ENCODE measurements at regions not wholly inside any gene's neighbourhood (a gene's known extent, or its start where the extent isn't known, plus 50 kb on each side); places are given as distances from the start of the nearest gene placed in this dataset.

GRCh38 chr2:212854771-212855170, 296.6 kb downstream of the IKZF2 start:
- DNase-seq (ENCODE audit: low spot score) (no peak), ATAC-seq (ENCODE audit: low FRiP score) (no peak)
- TF ChIP-seq, protein P1, sequence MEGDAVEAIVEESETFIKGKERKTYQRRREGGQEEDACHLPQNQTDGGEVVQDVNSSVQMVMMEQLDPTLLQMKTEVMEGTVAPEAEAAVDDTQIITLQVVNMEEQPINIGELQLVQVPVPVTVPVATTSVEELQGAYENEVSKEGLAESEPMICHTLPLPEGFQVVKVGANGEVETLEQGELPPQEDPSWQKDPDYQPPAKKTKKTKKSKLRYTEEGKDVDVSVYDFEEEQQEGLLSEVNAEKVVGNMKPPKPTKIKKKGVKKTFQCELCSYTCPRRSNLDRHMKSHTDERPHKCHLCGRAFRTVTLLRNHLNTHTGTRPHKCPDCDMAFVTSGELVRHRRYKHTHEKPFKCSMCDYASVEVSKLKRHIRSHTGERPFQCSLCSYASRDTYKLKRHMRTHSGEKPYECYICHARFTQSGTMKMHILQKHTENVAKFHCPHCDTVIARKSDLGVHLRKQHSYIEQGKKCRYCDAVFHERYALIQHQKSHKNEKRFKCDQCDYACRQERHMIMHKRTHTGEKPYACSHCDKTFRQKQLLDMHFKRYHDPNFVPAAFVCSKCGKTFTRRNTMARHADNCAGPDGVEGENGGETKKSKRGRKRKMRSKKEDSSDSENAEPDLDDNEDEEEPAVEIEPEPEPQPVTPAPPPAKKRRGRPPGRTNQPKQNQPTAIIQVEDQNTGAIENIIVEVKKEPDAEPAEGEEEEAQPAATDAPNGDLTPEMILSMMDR (IDR thresholded peaks at IDR 0.05) = no peak

GRCh38 chr2:212854116-212854515, 297.3 kb downstream of the IKZF2 start:
- TF ChIP-seq, protein P1 (IDR thresholded peaks at IDR 0.05) = no peak
- ATAC-seq (ENCODE audit: low FRiP score) (no peak), DNase-seq (ENCODE audit: low spot score) (no peak)

- TF ChIP-seq, protein P1 (IDR thresholded peaks at IDR 0.05) = no peak
- ATAC-seq (ENCODE audit: low FRiP score) (no peak), DNase-seq (ENCODE audit: low spot score) (no peak)
Observed at GRCh38 chr2:212845941-212846340, 305.5 kb downstream of the IKZF2 start.

GRCh38 chr2:212843409-212844199, 305.0 kb upstream of the ERBB4 start:
- ATAC-seq (ENCODE audit: low FRiP score) = no peak
- DNase-seq (ENCODE audit: low spot score) = no peak
- TF ChIP-seq, protein P1 (IDR thresholded peaks at IDR 0.05) = no peak

GRCh38 chr2:212842544-212843185, 304.1 kb upstream of the ERBB4 start:
- no peak for DNase-seq (ENCODE audit: low spot score)
- TF ChIP-seq, protein P1 (IDR thresholded peaks at IDR 0.05) = no peak
- no peak for ATAC-seq (ENCODE audit: low FRiP score)

- TF ChIP-seq, protein P1 (IDR thresholded peaks at IDR 0.05) = no peak
- ATAC-seq (ENCODE audit: low FRiP score) (no peak), DNase-seq (ENCODE audit: low spot score) (no peak)
Observed at GRCh38 chr2:212841460-212841859, 302.9 kb upstream of the ERBB4 start.

Data from omental fat pad (tissue), 3 donors.